B cell (primary cell): ENCODE measurements at regions not wholly inside any gene's neighbourhood (a gene's known extent, or its start where the extent isn't known, plus 50 kb on each side); places are given as distances from the start of the nearest gene placed in this dataset.
"Not testable (repeated sequence)": the region's sequence is repeated elsewhere in the genome, so short reads cannot be mapped to it uniquely, and the experiment has no call there.

Source experiments
- CTCF ChIP-seq: fragments of 200-600 bp; IDR thresholded peaks from one replicate; pipeline ENCODE4 v1.8.0; 2022; ENCODE audit warnings: antibody characterized with exemption, mild to moderate bottlenecking
- EZH2 ChIP-seq: IDR thresholded peaks from 2 replicates; pipeline ENCODE4 v1.6.1; 2012; ENCODE audit warnings: borderline replicate concordance, low read depth, mild to moderate bottlenecking, moderate library complexity, low read length; ENCODE audit not compliant: insufficient read depth, poor library complexity, severe bottlenecking

GRCh38 chr12:9454021-9454420 is 153.7 kb downstream of the KLRB1 start:
- not testable (repeated sequence) for TF ChIP-seq CTCF, EZH2
